KMS-11 (cell line): ENCODE measurements at regions not wholly inside any gene's neighbourhood (a gene's known extent, or its start where the extent isn't known, plus 50 kb on each side); places are given as distances from the start of the nearest gene placed in this dataset.

Source experiments
- H2AFZ ChIP-seq: fragments of 200-600 bp; sonication (generic); 2 replicates; pipeline ENCODE4 v1.6.1; 2016; ENCODE audit warnings: antibody characterized with exemption, mixed run types, low read depth
- H3K27ac ChIP-seq: fragments of 200-600 bp; sonication (generic); 2 replicates; pipeline ENCODE4 v1.6.1; 2016; ENCODE audit warnings: mild to moderate bottlenecking, mixed run types
- H3K27me3 ChIP-seq: fragments of 200-600 bp; sonication (generic); 2 replicates; pipeline ENCODE4 v1.6.1; 2017; ENCODE audit warnings: mild to moderate bottlenecking, low read depth, mixed run types, moderate library complexity; ENCODE audit not compliant: insufficient read depth
- H3K36me3 ChIP-seq: fragments of 200-600 bp; sonication (generic); 2 replicates; pipeline ENCODE4 v1.6.1; 2017; ENCODE audit warnings: mild to moderate bottlenecking, mixed run types; ENCODE audit not compliant: insufficient read depth
- H3K4me1 ChIP-seq: fragments of 200-600 bp; sonication (generic); 2 replicates; pipeline ENCODE4 v1.6.1; 2016; ENCODE audit warnings: mild to moderate bottlenecking, low read depth, mixed run types; ENCODE audit not compliant: poor library complexity, severe bottlenecking
- H3K4me2 ChIP-seq: fragments of 200-600 bp; sonication (generic); 2 replicates; pipeline ENCODE4 v1.7.0; 2016; ENCODE audit warnings: mild to moderate bottlenecking, mixed run types
- H3K4me3 ChIP-seq: fragments of 200-600 bp; sonication (generic); IDR thresholded peaks from 2 replicates; pipeline ENCODE4 v1.6.1; 2017; ENCODE audit warnings: low read depth, low read length, mixed read lengths; ENCODE audit not compliant: insufficient read depth
- H3K79me2 ChIP-seq: fragments of 200-600 bp; sonication (generic); 2 replicates; pipeline ENCODE4 v1.6.1; 2016; ENCODE audit warnings: low read depth, mixed run types; ENCODE audit not compliant: insufficient read depth
- H3K9ac ChIP-seq: fragments of 200-600 bp; sonication (generic); 2 replicates; pipeline ENCODE4 v1.6.1; 2016; ENCODE audit warnings: mild to moderate bottlenecking, mixed run types
- H4K20me1 ChIP-seq: fragments of 200-600 bp; sonication (generic); 2 replicates; pipeline ENCODE4 v1.6.1; 2016; ENCODE audit warnings: mild to moderate bottlenecking, mixed run types; ENCODE audit not compliant: insufficient read depth
- TF ChIP-seq, protein P1 (sequence below): fragments of 200-600 bp; sonication (generic); conservative IDR thresholded peaks from 2 replicates; pipeline ENCODE4 v1.6.1; 2017; ENCODE audit warnings: low read depth, mild to moderate bottlenecking, antibody characterized with exemption, low read length, moderate library complexity, mixed read lengths

DNA sequence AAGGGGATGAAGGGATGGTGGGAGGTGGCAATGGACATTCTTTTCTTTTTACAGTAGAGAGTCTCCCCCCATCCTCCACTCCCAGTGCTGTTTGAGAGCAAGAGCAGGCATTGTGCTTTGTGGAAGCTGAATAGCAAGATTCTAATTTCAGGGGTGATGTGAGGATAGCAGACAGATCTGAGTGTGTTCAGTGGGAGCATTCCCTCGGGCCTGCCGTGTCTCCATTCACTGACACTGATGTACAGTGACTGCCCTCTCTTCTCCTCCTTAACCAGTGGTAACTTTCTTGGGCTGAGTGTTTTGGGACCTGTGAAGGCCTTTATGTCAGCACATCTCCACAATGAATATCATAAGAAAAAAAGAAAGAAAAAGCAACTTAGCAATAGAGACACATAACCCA, 396.6 kb upstream of the RPS6KA3 start:
- H3K27ac ChIP-seq: no peak overlapping the region
- H4K20me1 ChIP-seq: no peaks in the 10 kb centered on the region
- no peaks in the 10 kb centered on the region for H3K36me3 ChIP-seq
- TF ChIP-seq, protein P1, sequence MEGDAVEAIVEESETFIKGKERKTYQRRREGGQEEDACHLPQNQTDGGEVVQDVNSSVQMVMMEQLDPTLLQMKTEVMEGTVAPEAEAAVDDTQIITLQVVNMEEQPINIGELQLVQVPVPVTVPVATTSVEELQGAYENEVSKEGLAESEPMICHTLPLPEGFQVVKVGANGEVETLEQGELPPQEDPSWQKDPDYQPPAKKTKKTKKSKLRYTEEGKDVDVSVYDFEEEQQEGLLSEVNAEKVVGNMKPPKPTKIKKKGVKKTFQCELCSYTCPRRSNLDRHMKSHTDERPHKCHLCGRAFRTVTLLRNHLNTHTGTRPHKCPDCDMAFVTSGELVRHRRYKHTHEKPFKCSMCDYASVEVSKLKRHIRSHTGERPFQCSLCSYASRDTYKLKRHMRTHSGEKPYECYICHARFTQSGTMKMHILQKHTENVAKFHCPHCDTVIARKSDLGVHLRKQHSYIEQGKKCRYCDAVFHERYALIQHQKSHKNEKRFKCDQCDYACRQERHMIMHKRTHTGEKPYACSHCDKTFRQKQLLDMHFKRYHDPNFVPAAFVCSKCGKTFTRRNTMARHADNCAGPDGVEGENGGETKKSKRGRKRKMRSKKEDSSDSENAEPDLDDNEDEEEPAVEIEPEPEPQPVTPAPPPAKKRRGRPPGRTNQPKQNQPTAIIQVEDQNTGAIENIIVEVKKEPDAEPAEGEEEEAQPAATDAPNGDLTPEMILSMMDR: no peak
- H3K4me3 ChIP-seq: no peak overlapping the region
- no peak overlapping the region for H2AFZ ChIP-seq
- H3K27me3 ChIP-seq: no peaks in the 10 kb centered on the region
- no peak overlapping the region for H3K4me2 ChIP-seq
- H3K9ac ChIP-seq: no peak overlapping the region
- no peaks in the 10 kb centered on the region for H3K79me2 ChIP-seq
- no peaks in the 10 kb centered on the region for H3K4me1 ChIP-seq

DNA sequence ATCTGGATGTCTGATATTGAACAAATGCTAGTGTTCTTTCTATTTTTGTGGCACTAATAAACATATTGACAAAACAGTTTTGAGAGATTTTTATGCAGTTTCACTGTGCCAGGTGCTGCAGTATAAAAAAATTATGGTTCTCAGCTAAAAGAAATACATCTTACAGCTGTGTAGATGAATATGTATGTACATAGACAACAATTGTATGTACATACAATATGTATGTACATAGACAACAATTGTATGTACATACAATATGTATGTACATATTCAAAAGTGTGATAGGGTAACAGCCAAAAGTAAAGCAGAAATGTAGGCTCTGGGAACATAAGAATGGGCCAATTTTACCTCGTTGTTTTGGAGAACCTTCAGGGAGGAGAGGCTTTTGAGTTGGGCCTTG, 390.0 kb upstream of the RPS6KA3 start:
- Histone ChIP-seq H4K20me1 (no peaks in the 10 kb centered on the region), H3K4me2 (no peak overlapping the region), H3K27me3 (no peaks in the 10 kb centered on the region), H3K4me3 (no peak overlapping the region), H3K79me2 (no peaks in the 10 kb centered on the region), H2AFZ (no peak overlapping the region), H3K4me1 (no peaks in the 10 kb centered on the region), H3K9ac (no peak overlapping the region), H3K36me3 (no peaks in the 10 kb centered on the region), H3K27ac (no peak overlapping the region)
- TF ChIP-seq, protein P1: no peak

DNA sequence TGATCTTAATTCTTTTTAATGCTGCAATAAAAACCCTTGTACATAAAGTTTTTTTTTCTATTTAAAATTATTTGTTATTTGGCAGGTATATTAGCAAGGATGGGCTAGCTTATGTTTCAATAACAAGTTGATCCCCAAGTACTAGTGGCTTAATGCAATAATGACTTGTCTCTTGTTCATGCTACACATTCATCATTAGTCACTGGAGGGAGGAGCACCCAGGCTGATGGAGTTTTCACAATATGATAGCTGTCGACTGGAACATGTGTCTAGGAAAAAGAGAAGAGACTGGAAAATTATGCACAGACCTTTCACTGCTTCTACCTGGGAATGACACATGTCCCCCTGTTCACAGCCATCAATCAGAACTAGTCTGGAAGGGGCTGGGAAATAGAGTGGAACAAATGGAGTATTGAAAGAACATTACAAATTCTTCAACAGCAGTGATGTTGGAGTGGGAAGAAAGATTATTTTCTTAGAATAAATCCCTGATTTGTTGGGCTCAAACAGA, 387.9 kb upstream of the RPS6KA3 start:
- H3K4me3 ChIP-seq: no peak overlapping the region
- H3K9ac ChIP-seq: no peak overlapping the region
- H3K4me1 ChIP-seq: no peaks in the 10 kb centered on the region
- no peak overlapping the region for H3K27ac ChIP-seq
- TF ChIP-seq, protein P1: no peak
- no peaks in the 10 kb centered on the region for H3K79me2 ChIP-seq
- no peak overlapping the region for H3K4me2 ChIP-seq
- no peak overlapping the region for H2AFZ ChIP-seq
- H3K36me3 ChIP-seq: no peaks in the 10 kb centered on the region
- H4K20me1 ChIP-seq: no peaks in the 10 kb centered on the region
- H3K27me3 ChIP-seq: no peaks in the 10 kb centered on the region

DNA sequence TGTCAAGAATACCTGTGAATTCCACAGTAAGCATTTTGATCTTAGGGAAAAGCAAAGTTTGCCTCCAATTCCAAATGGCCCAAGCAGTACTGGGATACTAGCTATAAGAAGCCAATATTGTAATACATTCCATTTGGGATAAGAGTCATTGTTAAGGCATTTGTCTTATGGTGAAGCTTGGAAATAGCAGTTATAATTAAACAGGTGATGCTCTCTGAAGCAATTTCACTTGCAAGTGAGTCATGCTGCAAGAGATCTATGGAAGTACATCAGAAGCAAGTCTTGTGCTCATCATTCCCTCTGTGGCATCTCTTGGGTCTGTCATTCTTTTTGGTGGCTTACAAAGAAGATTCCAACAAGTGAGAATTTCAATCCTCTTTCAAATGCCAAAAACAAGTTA, 386.4 kb upstream of the RPS6KA3 start:
- Histone ChIP-seq H3K36me3 (no peaks in the 10 kb centered on the region), H3K4me3 (no peak overlapping the region), H2AFZ (no peak overlapping the region), H3K27me3 (no peaks in the 10 kb centered on the region), H3K27ac (no peak overlapping the region), H3K79me2 (no peaks in the 10 kb centered on the region), H3K9ac (no peak overlapping the region), H4K20me1 (no peaks in the 10 kb centered on the region), H3K4me1 (no peaks in the 10 kb centered on the region), H3K4me2 (no peak overlapping the region)
- TF ChIP-seq, protein P1: no peak
